ENCODE measurements at regions not wholly inside any gene's neighbourhood (a gene's known extent, or its start where the extent isn't known, plus 50 kb on each side); places are given as distances from the start of the nearest gene placed in this dataset.

GRCh38 chr2:134185639-134186038, 68.2 kb upstream of the MGAT5 start:
- H3K79me2 ChIP-seq (ENCODE audit: control insufficient read depth, low read length) = peaks cover 86% of the 10 kb centered on the region
- H3K27ac ChIP-seq (ENCODE audit: low read depth, low read length) = no peak overlapping the region
- no peaks in the 10 kb centered on the region for H3K9me3 ChIP-seq (ENCODE audit: control insufficient read depth, insufficient read depth, low read length)
- no peaks in the 10 kb centered on the region for H3K9me2 ChIP-seq (replicated peaks; ENCODE audit: control insufficient read depth, low read length)
- H4K20me1 ChIP-seq (ENCODE audit: control insufficient read depth, insufficient read depth, low read depth, low read length) = no peaks in the 10 kb centered on the region
- no peak overlapping the region for H3K4me3 ChIP-seq (ENCODE audit: low read length)
- no peaks in the 10 kb centered on the region for H3K27me3 ChIP-seq (ENCODE audit: control insufficient read depth, low read length)
- no peak overlapping the region for H3K4me2 ChIP-seq (ENCODE audit: low read length)
- H3K4me1 ChIP-seq (ENCODE audit: control insufficient read depth, low read length) = peaks cover 7% of the 10 kb centered on the region
- H3F3A ChIP-seq (ENCODE audit: control insufficient read depth, insufficient read depth) = no peaks in the 10 kb centered on the region
- H3K36me3 ChIP-seq (ENCODE audit: control insufficient read depth, low read length) = no peaks in the 10 kb centered on the region
- no peak for TF ChIP-seq EZH2phosphoT487 (IDR thresholded peaks at IDR 0.05; ENCODE audit: borderline replicate concordance, low read length)
- TF ChIP-seq CTCF (IDR thresholded peaks at IDR 0.05; ENCODE audit: low read depth, low read length, poor library complexity, severe bottlenecking) = no peak

- TF ChIP-seq CTCF (IDR thresholded peaks at IDR 0.05; ENCODE audit: low read depth, low read length, poor library complexity, severe bottlenecking) (no peak), EZH2phosphoT487 (IDR thresholded peaks at IDR 0.05; ENCODE audit: borderline replicate concordance, low read length) (no peak)
- H3K9me3 ChIP-seq (ENCODE audit: control insufficient read depth, insufficient read depth, low read length) = no peaks in the 10 kb centered on the region; the same call in 1 of the 2 replicates
- H3K27me3 ChIP-seq (ENCODE audit: control insufficient read depth, low read length) = no peaks in the 10 kb centered on the region
- H3K4me1 ChIP-seq (ENCODE audit: control insufficient read depth, low read length) = no peaks in the 10 kb centered on the region
- no peak overlapping the region for H3K4me2 ChIP-seq (ENCODE audit: low read length)
- no peaks in the 10 kb centered on the region for H3K9me2 ChIP-seq (replicated peaks; ENCODE audit: control insufficient read depth, low read length)
- H3K27ac ChIP-seq (ENCODE audit: low read depth, low read length) = no peak overlapping the region
- no peaks in the 10 kb centered on the region for H3K36me3 ChIP-seq (ENCODE audit: control insufficient read depth, low read length)
- no peaks in the 10 kb centered on the region for H4K20me1 ChIP-seq (ENCODE audit: control insufficient read depth, insufficient read depth, low read depth, low read length)
- peaks cover 85% of the 10 kb centered on the region for H3K79me2 ChIP-seq (ENCODE audit: control insufficient read depth, low read length)
- no peaks in the 10 kb centered on the region for H3F3A ChIP-seq (ENCODE audit: control insufficient read depth, insufficient read depth)
- no peak overlapping the region for H3K4me3 ChIP-seq (ENCODE audit: low read length)
Observed at GRCh38 chr2:134189009-134189720, 64.7 kb upstream of the MGAT5 start.

GRCh38 chr2:134190062-134190806, 63.6 kb upstream of the MGAT5 start:
- H3K4me1 ChIP-seq (ENCODE audit: control insufficient read depth, low read length) = no peaks in the 10 kb centered on the region
- no peak overlapping the region for H3K27ac ChIP-seq (ENCODE audit: low read depth, low read length)
- no peaks in the 10 kb centered on the region for H3K9me2 ChIP-seq (replicated peaks; ENCODE audit: control insufficient read depth, low read length)

More at GRCh38 chr2:134190062-134190806, 63.6 kb upstream of the MGAT5 start:
- Histone ChIP-seq H3F3A (ENCODE audit: control insufficient read depth, insufficient read depth) (no peaks in the 10 kb centered on the region), H3K4me2 (ENCODE audit: low read length) (no peak overlapping the region), H4K20me1 (ENCODE audit: control insufficient read depth, insufficient read depth, low read depth, low read length) (peaks cover 5% of the 10 kb centered on the region; the same call in 1 of the 2 replicates), H3K79me2 (ENCODE audit: control insufficient read depth, low read length) (peaks cover 85% of the 10 kb centered on the region), H3K27me3 (ENCODE audit: control insufficient read depth, low read length) (no peaks in the 10 kb centered on the region), H3K36me3 (ENCODE audit: control insufficient read depth, low read length) (no peaks in the 10 kb centered on the region), H3K4me3 (ENCODE audit: low read length) (no peak overlapping the region), H3K9me3 (ENCODE audit: control insufficient read depth, insufficient read depth, low read length) (no peaks in the 10 kb centered on the region; the same call in 1 of the 2 replicates)
- TF ChIP-seq CTCF (IDR thresholded peaks at IDR 0.05; ENCODE audit: low read depth, low read length, poor library complexity, severe bottlenecking) = no peak

Data from DOHH2 (cell line).